NCI-H82 treated with DMSO at 0.1 percent for 48 hours (cell line): ENCODE measurements at regions not wholly inside any gene's neighbourhood (a gene's known extent, or its start where the extent isn't known, plus 50 kb on each side); places are given as distances from the start of the nearest gene placed in this dataset.
"Not testable (repeated sequence)": the region's sequence is repeated elsewhere in the genome, so short reads cannot be mapped to it uniquely, and the experiment has no call there.

ENCODE experiments used
- DNase-seq: peaks from one replicate; lab custom pipeline; 2025; ENCODE audit not compliant: unreplicated experiment; lab: John Stamatoyannopoulos, UW

DNA sequence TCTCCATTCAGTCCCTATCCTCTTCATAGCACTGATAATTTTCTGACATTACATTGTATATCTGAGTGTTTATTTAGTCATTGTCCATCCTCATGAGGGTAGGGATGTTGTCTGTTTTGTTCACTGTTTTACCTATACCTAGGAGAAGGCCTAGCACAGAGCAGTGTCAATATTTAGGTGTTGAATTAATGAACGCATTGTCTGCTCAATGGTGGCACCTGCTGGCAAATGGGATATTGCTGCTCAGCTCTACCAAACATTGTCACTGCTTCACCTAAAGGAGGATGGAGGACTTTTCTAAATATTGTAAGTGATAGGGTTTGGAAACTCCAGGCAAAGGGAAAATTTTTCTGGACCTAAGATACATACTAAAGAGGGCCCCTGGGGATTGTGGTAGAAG lies 243.9 kb downstream of the RRAGC start:
- no peak for DNase-seq

DNA sequence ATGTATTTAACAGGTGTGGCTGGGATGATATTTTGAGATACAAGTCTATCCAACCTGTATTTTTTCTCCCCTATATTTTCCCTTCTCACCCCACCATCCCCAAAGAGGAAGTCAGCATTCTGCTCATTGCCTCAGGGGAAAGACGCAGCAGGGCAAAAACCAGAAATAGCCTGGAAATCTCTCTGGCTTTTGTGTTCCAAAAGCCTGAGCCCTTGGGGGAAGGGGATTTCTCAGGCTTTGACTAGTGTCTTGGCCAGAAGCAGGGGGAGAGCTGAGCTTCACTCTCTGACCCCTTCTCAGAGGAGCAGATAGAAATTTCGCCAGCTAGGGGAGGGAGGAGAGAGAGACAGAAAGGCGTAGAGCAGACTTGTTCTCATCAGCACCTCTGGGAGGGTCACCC lies 244.7 kb downstream of the RRAGC start:
- DNase-seq, result no peak

DNA sequence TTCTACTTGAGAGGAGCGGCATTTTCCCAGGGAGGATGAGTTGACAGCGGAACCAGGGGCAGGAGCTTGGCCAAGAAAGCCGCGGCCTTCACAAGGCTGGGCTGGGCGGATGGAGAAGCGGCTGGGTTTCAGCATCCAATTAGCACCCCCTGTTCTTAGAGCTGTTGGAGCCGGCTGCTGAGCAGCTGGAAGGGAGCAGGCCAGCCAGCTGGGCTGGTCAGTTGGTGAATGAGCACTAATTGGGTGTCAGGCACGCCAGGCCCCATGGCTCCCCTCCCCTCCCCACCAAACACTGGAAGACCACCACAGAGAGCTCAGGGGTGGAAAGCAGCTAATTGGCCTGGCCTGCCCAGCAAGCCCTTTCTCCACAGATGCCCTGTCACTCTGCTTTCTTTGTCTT lies 245.6 kb downstream of the RRAGC start:
- peak; percentile 26 for DNase-seq

DNA sequence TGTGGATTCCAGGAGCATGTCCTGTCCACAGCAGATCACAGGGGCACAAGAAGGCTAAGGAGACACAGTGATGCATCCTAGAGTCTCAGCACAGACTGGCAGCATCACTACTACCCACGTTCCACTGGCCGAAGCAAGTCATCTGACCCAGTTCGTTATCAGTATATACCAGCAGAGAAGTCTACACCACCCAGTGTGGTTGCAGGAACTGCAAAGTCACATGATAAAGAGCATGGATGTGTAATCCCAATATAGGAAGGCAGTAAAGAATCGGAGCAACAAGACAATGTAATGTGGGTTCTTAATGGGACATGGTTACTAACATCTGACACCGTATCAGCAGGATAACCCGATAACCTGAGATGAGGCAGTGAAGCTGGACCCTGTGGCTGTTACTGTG lies 246.6 kb downstream of the RRAGC start:
- DNase-seq, result no peak

DNA sequence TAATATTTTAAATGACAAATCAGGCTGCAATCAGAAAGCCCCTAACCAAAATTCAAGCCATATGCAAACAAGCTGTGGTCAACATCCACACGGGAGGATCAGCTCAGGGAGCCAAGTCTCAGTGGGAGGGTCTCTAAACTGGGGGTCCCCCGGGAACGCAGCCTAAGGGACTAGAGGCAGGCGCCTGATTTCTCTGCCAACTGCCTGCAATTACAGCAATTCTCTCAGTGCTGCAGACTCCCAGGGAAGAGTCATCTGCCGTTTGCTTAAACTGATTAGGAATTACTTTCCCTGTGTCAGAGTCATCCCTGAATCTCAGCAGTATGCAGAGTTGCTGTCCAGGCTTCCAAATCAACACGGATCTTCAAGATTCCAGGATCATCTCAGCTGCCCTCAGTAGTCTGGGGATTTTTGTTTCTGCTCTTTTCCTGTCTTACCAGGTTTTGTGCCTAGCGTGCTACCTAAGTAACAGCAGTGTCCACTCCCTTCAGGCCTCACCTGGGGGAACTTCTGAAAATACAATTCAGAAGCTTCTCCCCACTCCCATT lies 247.8 kb downstream of the RRAGC start:
- DNase-seq, result peak; percentile 51

DNA sequence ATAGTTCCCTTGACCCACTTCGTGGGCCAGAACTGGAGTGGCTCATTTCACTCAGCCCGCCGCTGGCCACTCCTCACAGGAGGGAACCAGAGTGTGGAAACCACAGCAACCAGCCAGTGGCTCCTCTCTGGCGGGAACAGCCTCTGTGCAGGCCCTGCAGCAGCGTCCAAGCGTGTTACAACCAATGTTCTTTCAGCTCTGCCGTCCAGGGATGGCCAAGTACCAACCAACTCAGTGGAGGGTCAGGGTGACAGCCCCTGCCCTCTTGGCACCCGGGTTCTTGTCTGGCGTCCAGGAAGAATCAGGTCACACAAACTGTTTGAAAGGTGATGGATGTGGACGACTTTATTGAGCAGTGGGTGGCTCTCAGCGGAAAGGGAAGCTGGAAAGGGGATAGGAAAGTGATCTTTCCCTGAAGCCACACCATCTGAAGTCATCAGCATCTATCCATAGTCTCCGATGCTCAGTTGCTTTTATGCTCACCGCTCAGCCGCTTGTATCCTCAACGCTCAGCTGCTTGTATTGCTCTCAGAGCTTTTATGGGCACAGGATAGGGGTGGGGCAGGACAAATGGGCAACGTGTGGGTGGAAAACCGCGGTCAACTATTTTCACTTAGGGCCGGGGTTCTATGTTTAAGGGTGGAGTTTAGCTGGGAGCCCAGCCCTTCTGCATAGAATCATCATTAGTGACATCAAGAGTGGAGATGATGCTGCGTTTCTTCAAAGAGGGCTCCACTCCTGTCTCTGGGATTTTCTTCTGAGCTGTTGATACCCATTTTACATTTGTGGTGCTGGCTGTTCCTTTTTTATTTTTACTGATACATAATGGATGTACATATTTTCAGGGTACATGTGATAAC lies 250.2 kb downstream of the RRAGC start:
- no peak for DNase-seq

DNA sequence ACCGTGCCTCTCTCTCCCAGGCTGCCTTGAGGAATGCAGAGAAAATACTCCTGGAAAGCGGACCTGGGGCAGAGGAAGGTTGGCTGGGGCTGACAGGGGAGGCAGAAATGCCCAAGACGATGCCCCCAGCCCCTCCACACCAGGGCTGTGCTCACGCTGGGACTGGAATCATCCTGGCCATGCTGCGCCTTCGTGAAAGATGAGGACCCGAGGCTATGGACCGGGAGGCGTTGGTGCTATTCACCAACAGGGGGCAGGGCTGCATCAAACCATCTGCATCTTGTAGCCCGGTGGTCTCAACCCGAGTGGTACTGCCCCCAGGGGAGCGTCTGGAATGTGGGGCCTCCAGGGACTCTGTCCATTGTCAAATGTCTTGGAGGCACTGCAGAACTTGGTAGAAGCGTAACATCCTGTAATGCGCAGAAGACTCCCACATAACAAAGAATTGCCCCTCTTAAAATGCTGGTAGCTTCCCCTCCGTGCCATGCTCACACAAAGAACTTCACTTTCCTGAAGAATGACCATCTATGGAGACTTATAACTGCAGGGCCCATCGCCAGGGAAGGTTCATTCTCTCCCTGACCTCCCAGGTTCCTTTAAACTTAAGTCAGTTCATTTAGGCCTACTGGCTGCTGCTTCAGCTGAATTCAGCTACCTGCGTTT lies 251.2 kb downstream of the RRAGC start:
- DNase-seq, result peak; percentile 45

DNA sequence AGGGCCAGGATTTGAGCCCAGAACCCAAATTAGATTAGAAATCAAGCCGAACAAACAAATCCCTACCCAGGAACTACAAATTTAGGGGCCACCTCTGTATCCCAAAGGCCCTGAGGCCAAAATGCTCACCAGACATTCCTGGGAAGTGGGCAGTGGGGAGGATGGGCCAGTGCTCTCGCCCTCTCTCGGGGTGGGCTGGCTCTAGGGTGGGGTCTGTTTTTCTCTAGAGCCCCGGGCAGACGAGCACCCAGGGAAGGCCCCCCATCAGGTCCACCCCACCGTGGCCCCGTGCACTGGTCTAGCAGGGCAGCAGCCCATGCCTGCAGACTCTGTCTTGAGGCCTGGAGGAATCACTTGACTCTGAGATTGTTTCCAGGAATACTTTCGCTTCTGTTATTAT lies 252.0 kb downstream of the RRAGC start:
- no peak for DNase-seq

DNA sequence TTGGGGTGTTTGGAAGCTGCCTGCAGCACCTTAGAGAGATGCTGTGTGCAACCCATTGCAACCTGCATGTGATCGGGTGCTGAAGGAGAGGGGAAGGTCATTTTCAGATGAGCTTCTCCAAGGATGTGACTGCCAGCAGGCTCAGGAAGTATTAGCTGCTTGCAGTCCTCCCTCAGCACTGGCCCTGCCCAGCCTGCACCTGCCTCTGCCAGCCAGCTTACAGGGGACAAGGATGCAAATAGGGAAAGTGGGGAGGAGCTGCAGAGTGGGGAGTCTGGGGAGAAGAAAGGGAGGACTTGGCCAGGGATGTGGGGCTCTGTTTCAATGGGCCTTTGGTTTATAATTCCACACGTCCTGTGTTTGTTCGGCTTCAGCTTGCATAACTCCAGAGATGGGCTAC lies 254.5 kb downstream of the RRAGC start:
- DNase-seq, result no peak

DNA sequence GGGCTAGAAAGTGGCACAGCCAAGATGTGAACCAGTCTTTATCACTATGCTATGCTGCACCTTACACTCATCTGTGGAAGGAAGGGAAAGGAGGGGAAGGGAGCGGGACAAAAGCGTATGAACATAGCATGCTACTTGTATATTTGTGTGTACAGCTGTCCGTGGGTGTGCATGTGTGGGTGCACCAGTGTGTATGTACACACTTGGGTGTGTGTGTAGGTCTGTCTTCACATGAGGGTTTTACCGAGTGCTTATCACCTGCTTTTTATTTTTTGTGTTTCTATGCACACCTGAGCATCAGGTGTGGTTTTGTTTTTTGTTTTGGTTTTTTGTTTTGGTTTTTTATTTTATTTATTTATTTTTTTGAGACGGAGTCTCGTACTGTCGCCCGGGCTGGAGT lies 255.7 kb downstream of the RRAGC start:
- no peak for DNase-seq

DNA sequence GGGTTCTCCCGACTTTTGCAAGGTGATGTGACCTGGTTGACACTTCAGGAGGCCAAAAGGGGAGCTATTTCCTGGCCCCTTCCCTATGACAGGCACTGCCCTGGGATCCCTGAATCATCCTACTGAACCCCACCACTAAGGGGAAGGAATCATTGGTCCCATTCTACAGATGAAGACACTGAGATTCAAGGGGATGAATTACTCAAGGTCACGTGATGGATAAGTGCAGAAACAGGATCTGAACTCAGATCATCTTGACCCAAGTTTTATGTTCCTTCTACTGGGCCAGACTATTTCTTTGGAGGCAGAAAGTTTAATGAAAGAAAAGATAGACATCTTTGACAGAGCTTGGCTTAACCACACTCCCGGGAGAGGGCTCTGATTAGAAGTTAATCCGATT lies 258.7 kb downstream of the RRAGC start:
- DNase-seq, result no peak

DNA sequence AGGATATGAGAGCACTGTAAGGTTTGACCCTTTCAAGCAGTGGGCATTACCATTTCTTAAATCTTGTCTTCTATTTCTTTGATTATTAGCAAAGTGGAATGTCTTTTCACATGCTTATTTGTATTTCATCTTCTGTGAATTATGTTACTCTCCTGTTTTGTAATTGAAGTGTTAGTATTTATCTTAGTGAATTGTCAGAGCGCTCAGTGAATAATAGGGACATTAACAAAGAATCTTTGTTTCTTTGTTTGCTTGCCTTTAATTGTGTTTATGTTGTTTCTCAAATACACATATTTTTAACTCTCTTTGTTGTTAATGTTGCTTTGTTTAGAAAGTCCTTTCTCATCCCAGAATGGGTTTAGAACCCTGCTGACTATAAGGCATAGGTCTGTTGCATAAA lies 259.3 kb downstream of the RRAGC start:
- DNase-seq, result no peak

DNA sequence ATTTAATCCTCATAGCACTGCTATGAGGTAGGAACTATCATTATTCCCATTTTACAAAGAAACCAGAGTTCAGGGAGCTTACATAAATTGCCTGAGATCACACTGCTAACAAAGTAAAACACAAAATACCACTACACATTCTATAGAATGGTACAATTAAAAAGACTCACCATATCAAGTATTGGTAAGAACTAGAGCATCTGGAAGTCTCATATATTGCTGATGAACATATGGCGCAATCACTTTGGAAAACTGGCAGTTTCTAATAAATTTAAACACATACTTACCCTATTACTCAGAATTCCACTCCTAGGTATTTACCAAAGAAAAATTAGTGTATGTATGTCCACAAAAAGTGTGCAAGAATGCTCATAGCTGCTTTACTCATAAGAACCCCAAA lies 261.5 kb downstream of the RRAGC start:
- DNase-seq, result no peak

DNA sequence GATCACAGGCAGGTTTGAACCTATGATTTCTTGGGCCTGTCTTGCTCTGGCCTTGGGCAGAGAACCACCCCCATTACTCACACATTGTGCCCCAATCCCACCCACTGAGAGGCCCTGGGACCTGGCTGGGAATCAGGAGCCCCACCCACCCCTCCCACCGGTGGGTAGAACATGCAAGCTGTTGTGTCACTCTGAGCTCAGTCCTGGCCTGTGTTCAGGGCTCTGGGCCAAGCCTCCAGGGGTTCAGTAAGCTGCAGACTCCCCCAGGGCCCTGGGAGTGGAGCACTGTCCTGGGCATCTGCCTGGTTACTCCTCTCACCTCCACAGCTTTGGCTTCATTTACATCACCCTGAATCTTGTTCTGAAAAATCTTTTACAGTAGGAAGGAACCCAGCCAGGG lies 270.5 kb downstream of the RRAGC start:
- no peak for DNase-seq

DNA sequence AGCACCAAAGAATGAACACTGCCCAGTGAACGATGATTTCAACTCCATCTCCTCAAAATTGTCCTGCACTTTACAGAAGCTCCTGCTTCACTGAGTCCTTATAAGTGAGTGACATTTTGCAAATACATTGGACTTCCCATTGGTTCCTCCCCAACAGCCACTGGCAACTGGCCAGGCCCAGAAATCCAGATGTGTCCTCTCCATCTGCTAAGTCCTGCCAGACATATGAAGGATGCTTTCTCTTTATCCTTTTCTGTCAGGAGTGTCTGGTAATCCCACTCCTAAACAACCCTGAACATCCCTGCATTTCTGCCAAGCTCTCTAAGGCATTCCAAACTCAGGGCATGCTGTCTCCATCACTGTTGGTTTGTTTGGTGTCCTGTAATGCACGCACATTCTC lies 271.8 kb downstream of the RRAGC start:
- no peak for DNase-seq

DNA sequence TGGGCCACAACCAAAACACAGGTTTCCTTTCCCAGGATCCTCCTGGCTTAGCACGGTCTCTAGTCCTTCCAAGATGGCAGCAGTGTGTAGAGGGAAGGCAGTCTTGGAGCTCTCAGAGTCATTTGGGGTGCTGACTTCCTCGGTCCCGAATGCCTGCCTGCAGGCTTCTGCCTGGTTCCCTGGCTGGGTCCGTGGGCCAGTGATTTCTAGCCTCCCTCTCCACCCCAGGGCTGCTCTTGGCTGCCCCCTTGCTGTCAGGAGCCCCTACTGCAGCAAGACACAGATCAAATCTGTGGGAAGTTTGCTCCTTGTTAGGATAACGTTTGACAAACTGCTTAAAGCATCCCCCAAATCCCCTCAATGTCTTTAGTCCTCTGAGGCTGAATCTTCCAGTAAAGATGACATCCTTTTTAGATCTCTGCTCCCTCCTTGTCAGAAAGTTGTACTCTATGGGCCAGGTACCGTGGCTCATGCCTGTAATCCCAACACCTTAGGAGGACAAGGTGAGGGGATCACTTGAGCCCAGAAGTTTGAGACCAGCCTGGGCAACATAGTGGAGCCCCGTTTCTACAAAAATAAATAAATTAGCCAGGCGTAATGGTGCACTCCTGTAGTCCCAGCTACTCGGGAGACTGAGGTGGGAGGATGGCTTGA lies 272.5 kb downstream of the RRAGC start:
- no peak for DNase-seq

DNA sequence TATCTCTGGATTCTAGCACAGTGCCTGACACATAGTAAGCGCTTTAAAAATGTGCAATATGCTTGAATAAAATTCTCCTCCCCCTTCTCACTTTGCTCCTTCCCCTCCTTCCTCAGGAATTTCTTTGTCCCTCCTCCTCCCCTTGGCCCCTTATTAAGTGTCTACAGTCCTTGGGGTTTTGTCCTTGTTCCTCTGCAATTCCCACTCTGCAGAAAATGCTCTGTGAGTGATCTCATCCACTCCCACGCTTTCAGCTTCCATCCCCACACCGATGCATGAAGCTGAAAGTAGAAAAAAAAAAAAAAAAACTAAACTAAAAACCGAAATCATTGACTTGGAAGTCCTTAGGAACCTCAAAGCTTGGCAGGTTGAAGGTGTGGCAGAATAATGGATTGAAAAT lies 273.6 kb downstream of the RRAGC start:
- no peak for DNase-seq

DNA sequence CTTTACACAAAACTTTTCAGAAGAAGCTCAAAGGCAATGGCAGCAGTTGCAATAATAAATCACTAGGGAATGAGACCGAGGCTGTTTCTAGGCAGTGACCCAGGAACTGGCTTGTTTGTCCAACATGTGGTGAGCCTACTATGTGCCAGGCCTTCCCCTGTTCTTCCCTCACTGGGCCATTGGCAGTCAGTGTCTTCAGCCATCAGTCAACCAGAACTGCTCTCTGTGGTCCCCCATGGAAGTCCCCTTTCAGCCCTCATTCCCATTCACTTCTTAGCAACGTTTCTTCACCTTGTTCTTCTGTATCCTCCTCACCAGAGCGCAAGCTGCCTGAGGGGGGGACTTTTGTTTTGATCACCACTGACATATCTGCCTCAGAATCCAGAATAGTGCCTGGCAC lies 274.1 kb downstream of the RRAGC start:
- DNase-seq, result no peak

DNA sequence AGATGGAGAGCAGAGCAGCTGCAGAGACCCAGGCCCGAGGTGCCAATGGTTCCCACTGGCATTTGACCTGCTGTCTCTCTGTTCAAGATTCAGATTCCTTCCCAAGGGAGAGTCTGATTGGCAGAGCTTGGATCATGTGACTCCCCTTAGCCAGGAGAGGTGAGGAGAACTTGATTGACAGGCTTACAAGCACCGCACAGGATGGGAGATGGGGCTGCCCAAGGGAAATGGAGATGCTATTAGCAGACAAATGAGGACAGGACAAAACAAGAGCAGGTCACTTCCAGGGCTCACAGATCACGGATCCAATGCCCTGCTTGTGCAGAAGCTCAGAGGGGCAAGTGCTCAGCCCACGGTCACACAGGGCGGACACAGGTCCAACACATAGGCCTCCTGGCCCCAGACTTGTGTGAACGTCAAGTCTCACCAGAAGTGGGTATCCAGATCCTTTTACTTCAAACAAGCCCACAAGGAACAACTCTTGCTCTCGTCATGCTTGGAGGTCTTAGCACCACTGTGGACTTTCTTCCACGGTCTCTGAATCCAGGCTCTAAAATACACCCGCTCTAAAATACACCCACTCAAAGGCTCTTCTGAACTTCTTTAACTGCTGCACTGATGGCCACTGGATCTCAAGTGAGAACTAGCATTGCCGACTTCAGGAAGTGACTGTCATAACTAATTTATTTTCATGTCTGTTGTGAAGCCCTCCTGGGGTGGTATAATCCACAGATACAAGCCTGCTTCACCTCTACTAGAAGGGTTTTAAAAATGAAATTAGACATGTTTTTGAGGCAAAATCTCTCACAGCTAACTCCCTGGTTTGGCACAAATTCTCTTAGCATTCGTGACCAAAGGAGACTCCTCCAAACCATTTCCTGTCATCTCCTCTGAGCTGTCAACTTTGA lies 274.9 kb downstream of the RRAGC start:
- no peak for DNase-seq

DNA sequence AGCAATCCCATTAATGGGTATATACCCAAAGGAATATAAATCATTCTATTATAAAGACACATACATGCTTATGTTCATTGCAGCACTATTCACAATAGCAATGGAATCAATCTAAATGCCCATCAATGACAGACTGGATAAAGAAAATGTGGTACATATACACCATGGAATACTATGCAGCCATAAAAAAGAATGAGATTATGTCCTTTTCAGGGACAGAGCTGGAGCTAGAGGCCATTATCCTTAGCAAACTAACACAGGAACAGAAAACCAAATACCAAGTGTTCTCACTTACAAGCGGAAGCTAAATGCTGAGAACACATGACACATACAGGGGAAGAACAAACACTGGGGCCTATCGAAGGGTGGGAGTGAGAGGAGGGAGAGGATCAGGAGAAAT lies 276.3 kb downstream of the RRAGC start:
- not testable (repeated sequence) for DNase-seq

DNA sequence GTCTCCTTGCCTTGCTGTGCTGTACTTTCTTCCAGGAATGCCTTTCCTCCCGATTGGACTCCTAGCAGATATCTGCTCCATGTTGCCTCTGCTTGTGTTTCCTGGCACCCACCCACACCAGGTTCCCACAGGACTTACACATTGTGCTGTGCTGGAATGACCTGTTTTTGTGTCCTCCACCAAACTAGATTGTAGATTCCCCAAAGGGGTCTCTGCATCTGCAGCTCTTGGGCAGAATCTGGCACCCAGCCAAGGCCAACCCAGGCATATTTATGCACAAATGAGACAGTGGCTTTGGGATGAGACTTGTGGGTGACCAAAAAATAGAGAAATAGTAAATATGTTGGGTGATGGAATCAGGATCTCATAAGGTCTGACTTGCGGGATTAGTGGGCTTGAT lies 278.2 kb downstream of the RRAGC start:
- DNase-seq, result no peak
